Thyroid gland (tissue), 4 donors: ENCODE measurements at regions not wholly inside any gene's neighbourhood (a gene's known extent, or its start where the extent isn't known, plus 50 kb on each side); places are given as distances from the start of the nearest gene placed in this dataset.

Experiments used
- CTCF ChIP-seq, 6 experiments: fragments of 200-600 bp in 3 of 6; fragments of 450-650 bp in 3 of 6; sonication (generic) in 3 of 6; IDR thresholded peaks; one replicate each; pipeline ENCODE4 v1.5.1; 2016 to 2019; ENCODE audit warnings: antibody characterized with exemption in 6 of 6, mild to moderate bottlenecking in 2 of 6, inconsistent platforms in 1 of 6, moderate library complexity in 1 of 6
- POLR2A ChIP-seq, 2 donors: fragments of 450-650 bp; IDR thresholded peaks; one replicate each; pipeline ENCODE4 v1.6.1; 2017; ENCODE audit warnings: antibody characterized with exemption in 2 of 2, mild to moderate bottlenecking in 2 of 2, moderate library complexity in 1 of 2

GRCh38 chr11:57095896-57096295 is 85.9 kb upstream of the LRRC55 start:
- no peak for TF ChIP-seq POLR2A (IDR thresholded peaks at IDR 0.05)
- TF ChIP-seq CTCF (IDR thresholded peaks at IDR 0.05) = no peak
